Peyer's patch (tissue), 4 donors: ENCODE measurements at regions not wholly inside any gene's neighbourhood (a gene's known extent, or its start where the extent isn't known, plus 50 kb on each side); places are given as distances from the start of the nearest gene placed in this dataset.

Source experiments
- DNase-seq, 3 donors: peaks; one replicate each; pipeline ENCODE4 v3.0.0-alpha.2; 2017 to 2019
- H3K27ac ChIP-seq, 4 donors: fragments of 200-600 bp; sonication (generic); one replicate each; pipeline ENCODE4 v1.5.1; 2016 to 2019
- H3K27me3 ChIP-seq, 2 donors: fragments of 200-600 bp; sonication (generic); one replicate each; pipeline ENCODE4 v1.5.1; 2019
- H3K36me3 ChIP-seq, 3 donors: fragments of 200-600 bp; sonication (generic); one replicate each; pipeline ENCODE4 v1.5.1; 2016 to 2019
- H3K4me1 ChIP-seq, 4 donors: fragments of 200-600 bp; sonication (generic); one replicate each; pipeline ENCODE4 v1.5.1; 2016 to 2019
- H3K4me3 ChIP-seq, 4 donors: fragments of 200-600 bp; sonication (generic); 1 replicate in 3 of 4; 2 replicates in 1 of 4; pipeline ENCODE4 v1.5.1; 2016 to 2019; ENCODE audit warnings: mild to moderate bottlenecking in 1 of 4
- H3K9me3 ChIP-seq, 4 donors: fragments of 200-600 bp; sonication (generic); one replicate each; pipeline ENCODE4 v1.5.1; 2016 to 2019; ENCODE audit warnings: mild to moderate bottlenecking in 1 of 4
- POLR2A ChIP-seq, 2 donors: fragments of 450-650 bp; IDR thresholded peaks; one replicate each; pipeline ENCODE4 v1.5.1; 2017; ENCODE audit warnings: antibody characterized with exemption in 2 of 2, mild to moderate bottlenecking in 2 of 2, moderate library complexity in 2 of 2
- TF ChIP-seq, protein P1 (sequence below), 6 experiments: fragments of 450-650 bp in 4 of 6; fragments of 200-600 bp in 2 of 6; sonication (generic) in 1 of 6; IDR thresholded peaks; one replicate each; pipeline ENCODE4 v1.5.1; 2017 to 2019; ENCODE audit warnings: antibody characterized with exemption in 6 of 6, mild to moderate bottlenecking in 3 of 6, moderate library complexity in 1 of 6

DNA sequence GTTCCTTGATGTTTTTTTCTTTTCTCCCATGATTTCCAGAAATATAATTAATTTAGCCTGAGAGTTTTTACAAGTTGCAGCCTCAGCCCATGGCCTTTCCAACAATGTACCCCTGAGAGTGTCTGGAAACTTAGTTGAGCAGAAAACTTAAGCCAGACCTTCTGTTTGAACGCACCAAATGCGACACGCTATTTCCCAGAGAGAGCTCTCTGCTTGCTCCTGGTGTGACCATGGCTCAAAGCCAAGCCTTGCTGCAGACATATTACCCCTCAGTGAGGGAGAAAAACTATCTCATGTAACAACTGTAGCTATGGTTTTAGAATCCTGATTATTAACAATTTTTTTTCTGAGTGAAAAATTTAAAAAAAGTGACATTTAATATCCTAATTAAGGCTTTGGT lies 1204.5 kb upstream of the SLC10A2 start:
- no peaks in the 10 kb centered on the region for H3K4me1 ChIP-seq
- no peaks in the 10 kb centered on the region for H3K9me3 ChIP-seq
- no peak for DNase-seq
- H3K27ac ChIP-seq: no peak overlapping the region
- H3K27me3 ChIP-seq: no peaks in the 10 kb centered on the region
- no peak for TF ChIP-seq POLR2A (IDR thresholded peaks at IDR 0.05)
- TF ChIP-seq, protein P1, sequence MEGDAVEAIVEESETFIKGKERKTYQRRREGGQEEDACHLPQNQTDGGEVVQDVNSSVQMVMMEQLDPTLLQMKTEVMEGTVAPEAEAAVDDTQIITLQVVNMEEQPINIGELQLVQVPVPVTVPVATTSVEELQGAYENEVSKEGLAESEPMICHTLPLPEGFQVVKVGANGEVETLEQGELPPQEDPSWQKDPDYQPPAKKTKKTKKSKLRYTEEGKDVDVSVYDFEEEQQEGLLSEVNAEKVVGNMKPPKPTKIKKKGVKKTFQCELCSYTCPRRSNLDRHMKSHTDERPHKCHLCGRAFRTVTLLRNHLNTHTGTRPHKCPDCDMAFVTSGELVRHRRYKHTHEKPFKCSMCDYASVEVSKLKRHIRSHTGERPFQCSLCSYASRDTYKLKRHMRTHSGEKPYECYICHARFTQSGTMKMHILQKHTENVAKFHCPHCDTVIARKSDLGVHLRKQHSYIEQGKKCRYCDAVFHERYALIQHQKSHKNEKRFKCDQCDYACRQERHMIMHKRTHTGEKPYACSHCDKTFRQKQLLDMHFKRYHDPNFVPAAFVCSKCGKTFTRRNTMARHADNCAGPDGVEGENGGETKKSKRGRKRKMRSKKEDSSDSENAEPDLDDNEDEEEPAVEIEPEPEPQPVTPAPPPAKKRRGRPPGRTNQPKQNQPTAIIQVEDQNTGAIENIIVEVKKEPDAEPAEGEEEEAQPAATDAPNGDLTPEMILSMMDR (IDR thresholded peaks at IDR 0.05): no peak
- no peaks in the 10 kb centered on the region for H3K36me3 ChIP-seq
- no peak overlapping the region for H3K4me3 ChIP-seq

DNA sequence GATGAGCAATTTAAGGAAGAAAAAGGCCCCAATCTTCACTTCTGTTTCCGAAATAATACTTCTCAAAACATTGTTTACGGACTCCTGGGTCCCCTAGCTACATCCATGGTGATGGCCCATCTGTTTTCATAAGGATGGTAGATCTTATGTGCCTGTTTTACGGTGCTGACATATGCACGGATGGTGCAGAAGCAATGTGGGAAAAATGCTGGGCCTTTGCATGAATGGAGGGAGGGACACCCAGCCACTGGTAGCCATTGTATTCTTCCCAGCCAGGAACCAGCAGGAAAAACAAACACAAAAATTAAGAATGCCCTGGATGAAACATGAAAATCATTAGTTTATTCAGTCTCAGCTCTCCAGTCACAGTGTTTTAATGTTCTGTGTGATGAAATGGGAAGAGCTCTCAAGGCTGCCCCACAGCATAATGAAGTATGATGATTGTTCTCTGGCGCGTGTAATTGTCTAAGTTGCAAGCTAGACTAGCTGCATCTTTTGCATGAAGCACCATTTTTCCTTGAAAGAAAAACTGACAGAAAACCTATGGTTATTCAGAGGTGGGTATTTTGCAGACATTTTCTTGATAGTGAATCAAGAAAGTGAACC lies 1201.1 kb upstream of the SLC10A2 start:
- no peaks in the 10 kb centered on the region for H3K9me3 ChIP-seq
- H3K27ac ChIP-seq: no peak overlapping the region
- H3K4me1 ChIP-seq: no peaks in the 10 kb centered on the region
- H3K4me3 ChIP-seq: no peak overlapping the region
- no peak for TF ChIP-seq POLR2A (IDR thresholded peaks at IDR 0.05)
- TF ChIP-seq, protein P1 (IDR thresholded peaks at IDR 0.05): no peak
- no peak for DNase-seq
- H3K36me3 ChIP-seq: no peaks in the 10 kb centered on the region
- no peaks in the 10 kb centered on the region for H3K27me3 ChIP-seq

DNA sequence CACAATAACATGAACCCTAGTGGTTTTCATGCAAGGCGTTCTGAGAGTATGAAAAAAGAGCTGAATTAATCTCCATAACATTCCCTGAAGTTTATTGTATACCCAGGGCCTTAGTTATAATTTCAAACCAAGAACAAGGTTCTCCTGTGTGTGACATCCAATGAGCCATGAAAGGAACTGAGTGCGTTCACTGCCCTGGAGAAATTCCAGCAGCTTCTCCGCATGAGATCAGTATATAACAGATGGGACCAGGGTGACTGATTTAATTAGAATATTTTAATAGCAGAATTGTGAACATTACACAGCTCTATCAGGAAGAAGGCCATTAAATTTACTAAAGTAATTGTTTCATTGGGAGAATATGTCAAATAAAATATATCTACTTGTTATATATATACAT lies 1190.5 kb upstream of the SLC10A2 start:
- TF ChIP-seq POLR2A (IDR thresholded peaks at IDR 0.05): no peak
- TF ChIP-seq, protein P1 (IDR thresholded peaks at IDR 0.05): no peak
- H3K4me3 ChIP-seq: no peak overlapping the region
- no peaks in the 10 kb centered on the region for H3K9me3 ChIP-seq
- no peaks in the 10 kb centered on the region for H3K36me3 ChIP-seq
- no peaks in the 10 kb centered on the region for H3K27me3 ChIP-seq
- no peak overlapping the region for H3K27ac ChIP-seq
- DNase-seq: no peak
- H3K4me1 ChIP-seq: no peaks in the 10 kb centered on the region

DNA sequence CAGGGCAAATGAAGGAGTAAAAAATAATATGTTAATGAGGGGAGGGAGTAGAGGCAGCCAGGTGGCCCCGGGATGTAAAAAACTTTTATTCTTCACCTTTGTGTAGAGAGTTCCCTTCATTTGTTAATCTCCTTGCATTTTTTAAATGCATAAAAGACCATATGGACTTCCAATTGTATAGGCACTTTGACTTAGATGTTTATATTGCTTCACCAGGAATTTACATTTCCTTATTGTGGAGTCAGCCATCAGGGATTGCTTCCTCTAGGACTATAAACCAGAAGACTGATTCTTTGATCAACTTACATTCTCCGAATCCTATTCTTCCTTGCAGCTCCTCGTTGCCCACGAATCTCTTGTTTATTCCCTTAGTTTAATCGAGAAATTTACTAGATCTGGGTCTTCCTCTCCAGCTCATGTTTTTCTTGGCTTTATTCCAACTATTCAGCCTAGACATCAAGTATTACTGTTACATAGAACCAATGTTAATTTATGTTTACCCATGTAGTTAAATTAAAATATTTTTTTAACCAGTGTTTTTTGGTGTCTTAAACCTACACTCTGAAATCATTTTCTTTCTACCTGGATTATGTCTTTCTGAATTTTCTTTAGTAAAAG lies 1187.0 kb upstream of the SLC10A2 start:
- H3K27me3 ChIP-seq: no peaks in the 10 kb centered on the region
- no peak for TF ChIP-seq POLR2A (IDR thresholded peaks at IDR 0.05)
- TF ChIP-seq, protein P1 (IDR thresholded peaks at IDR 0.05): no peak
- H3K36me3 ChIP-seq: no peaks in the 10 kb centered on the region
- H3K4me3 ChIP-seq: no peak overlapping the region
- H3K4me1 ChIP-seq: no peaks in the 10 kb centered on the region
- no peak for DNase-seq
- H3K9me3 ChIP-seq: no peaks in the 10 kb centered on the region
- no peak overlapping the region for H3K27ac ChIP-seq

DNA sequence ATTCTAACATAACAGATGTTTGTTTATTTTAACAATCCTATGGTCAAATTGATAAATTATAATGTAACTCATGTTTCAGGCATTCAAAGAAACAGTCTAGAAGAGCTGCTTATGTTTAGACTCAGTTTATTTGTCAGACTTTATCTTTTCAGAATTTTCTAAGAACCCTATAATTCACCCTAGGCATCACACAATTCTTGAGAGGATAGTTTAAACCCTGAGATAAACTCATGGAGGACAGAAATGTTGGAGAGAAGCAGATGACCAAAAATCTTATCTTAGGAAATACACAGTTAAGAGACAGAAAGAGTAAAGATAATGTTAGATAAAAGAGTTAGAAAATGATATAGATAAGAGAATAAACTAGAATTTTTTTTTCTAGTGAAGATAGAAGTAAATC lies 1185.7 kb upstream of the SLC10A2 start:
- Histone ChIP-seq H3K27me3 (no peaks in the 10 kb centered on the region), H3K9me3 (no peaks in the 10 kb centered on the region), H3K36me3 (no peaks in the 10 kb centered on the region), H3K4me1 (no peaks in the 10 kb centered on the region), H3K27ac (no peak overlapping the region), H3K4me3 (no peak overlapping the region)
- TF ChIP-seq, protein P1 (IDR thresholded peaks at IDR 0.05): no peak
- TF ChIP-seq POLR2A (IDR thresholded peaks at IDR 0.05): no peak
- DNase-seq: no peak
